IMR-90 (cell line): ENCODE measurements at regions not wholly inside any gene's neighbourhood (a gene's known extent, or its start where the extent isn't known, plus 50 kb on each side); places are given as distances from the start of the nearest gene placed in this dataset.

Experiments used
- ATAC-seq: fragments of 200-7000 bp; cut with Tn5 transposase; 2 replicates; pipeline ENCODE4 v1.9.1; 2020; ENCODE audit warnings: low read depth, mild to moderate bottlenecking, moderate library complexity
- BruUV-seq: library from RNA; stranded (reverse); fragments of 400-500 nt; replicated peaks from 2 replicates; lab custom pipeline; 2021; lab: Mats Ljungman, UMichigan
- CTCF ChIA-PET: fragments of 300-600 bp; formaldehyde crosslinking; extraction: SDS; loops from one replicate; lab custom pipeline; 2021; ENCODE audit warnings: antibody characterized with exemption; lab: Yijun Ruan, JAX
- POLR2A ChIA-PET: fragments of 300-600 bp; sonication (Branson Sonifier 250); formaldehyde crosslinking; loops from one replicate; lab custom pipeline; 2022; ENCODE audit warnings: antibody characterized with exemption; ENCODE audit not compliant: unreplicated experiment; lab: Charles Lee
- DNase-seq: peaks from one replicate; pipeline ENCODE4 v3.0.0; 2013
- H2AFZ ChIP-seq: replicated peaks from 2 replicates; pipeline ENCODE3; 2013; ENCODE audit warnings: low read length, mild to moderate bottlenecking; ENCODE audit not compliant: poor library complexity
- H2AK5ac ChIP-seq: 2 replicates; pipeline ENCODE4 v1.6.1; 2013; ENCODE audit warnings: low read depth, low read length, inconsistent platforms
- H2AK9ac ChIP-seq: replicated peaks from 2 replicates; pipeline ENCODE3; 2013; ENCODE audit warnings: mild to moderate bottlenecking, low read depth, low read length, moderate library complexity; ENCODE audit not compliant: poor library complexity
- H2BK120ac ChIP-seq: 2 replicates; pipeline ENCODE4 v1.6.1; 2013; ENCODE audit warnings: low read depth, low read length, inconsistent platforms
- H2BK15ac ChIP-seq: 3 replicates; pipeline ENCODE4 v1.6.1; 2013; ENCODE audit warnings: low read depth, low read length, inconsistent platforms
- H2BK20ac ChIP-seq: 2 replicates; pipeline ENCODE4 v1.6.1; 2013; ENCODE audit warnings: low read depth, mild to moderate bottlenecking, inconsistent platforms, low read length, moderate library complexity
- H2BK5ac ChIP-seq: 2 replicates; pipeline ENCODE4 v1.6.1; 2013; ENCODE audit warnings: mild to moderate bottlenecking, low read depth, low read length, inconsistent platforms; ENCODE audit not compliant: poor library complexity, severe bottlenecking
- H3K14ac ChIP-seq: replicated peaks from 2 replicates; pipeline ENCODE4 v1.6.1; 2013; ENCODE audit warnings: low read depth, low read length, inconsistent platforms
- H3K18ac ChIP-seq: 2 replicates; pipeline ENCODE4 v1.6.1; 2013; ENCODE audit warnings: low read depth, low read length, control low read depth
- H3K23ac ChIP-seq: 2 replicates; pipeline ENCODE4 v1.6.1; 2013; ENCODE audit warnings: low read depth, low read length, inconsistent platforms
- H3K27ac ChIP-seq: 2 replicates; pipeline ENCODE4 v1.5.1; 2013; ENCODE audit warnings: mild to moderate bottlenecking, control low read depth, low read length; ENCODE audit not compliant: insufficient read depth
- H3K27me3 ChIP-seq: 2 replicates; pipeline ENCODE4 v1.6.1; 2013; ENCODE audit warnings: low read length; ENCODE audit not compliant: control insufficient read depth, insufficient read depth
- H3K36me3 ChIP-seq: 2 replicates; pipeline ENCODE4 v1.6.1; 2013; ENCODE audit warnings: low read length, mixed read lengths; ENCODE audit not compliant: control insufficient read depth, insufficient read depth
- H3K4ac ChIP-seq: 2 replicates; pipeline ENCODE4 v1.6.1; 2013; ENCODE audit warnings: low read depth, low read length, inconsistent platforms
- H3K4me1 ChIP-seq: 2 replicates; pipeline ENCODE4 v1.6.1; 2013; ENCODE audit warnings: low read length, mixed read lengths; ENCODE audit not compliant: control insufficient read depth, insufficient read depth
- H3K4me2 ChIP-seq: 2 replicates; pipeline ENCODE4 v1.6.1; 2013; ENCODE audit warnings: low read depth, mild to moderate bottlenecking, control low read depth, low read length, moderate library complexity
- H3K4me3 ChIP-seq: 2 replicates; pipeline ENCODE4 v1.5.1; 2013; ENCODE audit warnings: low read depth, mild to moderate bottlenecking, control low read depth, low read length, moderate library complexity; ENCODE audit not compliant: insufficient read depth
- H3K56ac ChIP-seq: 2 replicates; pipeline ENCODE4 v1.6.1; 2013; ENCODE audit warnings: low read length, inconsistent platforms; ENCODE audit not compliant: insufficient read depth; ENCODE audit errors: extremely low read depth
- H3K79me1 ChIP-seq, 2 experiments: 2 replicates each; pipeline ENCODE4 v1.6.1; 2013; ENCODE audit warnings: low read length in 2 of 2, inconsistent platforms in 1 of 2, low read depth in 1 of 2
- H3K9ac ChIP-seq: 2 replicates; pipeline ENCODE4 v1.6.1; 2013; ENCODE audit warnings: low read depth, low read length, control low read depth
- H3K9me1 ChIP-seq: 2 replicates; pipeline ENCODE4 v1.6.1; 2013; ENCODE audit warnings: low read length, inconsistent platforms; ENCODE audit not compliant: insufficient read depth
- H3K9me3 ChIP-seq: 2 replicates; pipeline ENCODE4 v1.6.1; 2013; ENCODE audit warnings: low read length; ENCODE audit not compliant: control insufficient read depth, insufficient read depth
- H4K20me1 ChIP-seq: 2 replicates; pipeline ENCODE4 v1.6.1; 2013; ENCODE audit warnings: low read length, inconsistent platforms; ENCODE audit not compliant: insufficient read depth
- H4K5ac ChIP-seq: 2 replicates; pipeline ENCODE4 v1.6.1; 2013; ENCODE audit warnings: mild to moderate bottlenecking, low read depth, low read length, control low read depth
- H4K8ac ChIP-seq, 2 experiments: 2 replicates each; pipeline ENCODE4 v1.6.1; 2013; ENCODE audit warnings: low read depth in 2 of 2, low read length in 2 of 2, control low read depth in 1 of 2, inconsistent platforms in 1 of 2
- H4K91ac ChIP-seq: 2 replicates; pipeline ENCODE4 v1.6.1; 2013; ENCODE audit warnings: low read depth, low read length, inconsistent platforms; ENCODE audit not compliant: insufficient read depth
- CEBPB ChIP-seq: IDR thresholded peaks from 2 replicates; pipeline ENCODE4 v1.6.1; 2012; ENCODE audit warnings: low read depth, low read length, improper control_type of control experiment
- CHD1 ChIP-seq: IDR thresholded peaks from 2 replicates; pipeline ENCODE4 v1.6.1; 2012; ENCODE audit warnings: low read depth, low read length, improper control_type of control experiment
- ELK1 ChIP-seq: fragments of 150-350 bp; IDR thresholded peaks from 2 replicates; pipeline ENCODE4 v1.6.1; 2016; ENCODE audit warnings: low read depth, mild to moderate bottlenecking, low read length, moderate library complexity, borderline replicate concordance
- FOS ChIP-seq: fragments of 150-350 bp; IDR thresholded peaks from 2 replicates; pipeline ENCODE4 v1.6.1; 2016; ENCODE audit warnings: low read depth, low read length
- MAFK ChIP-seq: IDR thresholded peaks from 2 replicates; pipeline ENCODE4 v1.6.1; 2012; ENCODE audit warnings: low read depth, low read length, improper control_type of control experiment
- MAZ ChIP-seq: IDR thresholded peaks from 2 replicates; pipeline ENCODE4 v1.6.1; 2012; ENCODE audit warnings: low read depth, mild to moderate bottlenecking, low read length, improper control_type of control experiment, moderate library complexity, borderline replicate concordance
- MXI1 ChIP-seq: IDR thresholded peaks from 2 replicates; pipeline ENCODE4 v1.6.1; 2012; ENCODE audit warnings: low read depth, mild to moderate bottlenecking, low read length, moderate library complexity, borderline replicate concordance
- NFE2L2 ChIP-seq: fragments of 150-350 bp; IDR thresholded peaks from 2 replicates; pipeline ENCODE4 v1.6.1; 2016; ENCODE audit warnings: low read depth, mild to moderate bottlenecking, low read length
- POLR2A ChIP-seq: IDR thresholded peaks from 2 replicates; pipeline ENCODE4 v1.6.1; 2012; ENCODE audit warnings: mild to moderate bottlenecking, low read depth, low read length
- RAD21 ChIP-seq: IDR thresholded peaks from 2 replicates; pipeline ENCODE4 v1.6.1; 2012; ENCODE audit warnings: low read length, improper control_type of control experiment
- SMC3 ChIP-seq: fragments of 150-350 bp; IDR thresholded peaks from 2 replicates; pipeline ENCODE4 v1.6.1; 2016; ENCODE audit warnings: low read depth, mild to moderate bottlenecking, antibody characterized with exemption, low read length, moderate library complexity
- USF2 ChIP-seq: fragments of 150-350 bp; IDR thresholded peaks from 2 replicates; pipeline ENCODE4 v1.6.1; 2017; ENCODE audit warnings: mild to moderate bottlenecking, antibody characterized with exemption, low read length, low read depth
- WGBS, 2 experiments: methylation state at CpG; one replicate each; pipeline versions ENCODE4 v1.1.5 to v1.1.7; 2013; ENCODE audit warnings: missing lambda C conversion rate in 2 of 2; ENCODE audit not compliant: insufficient read length in 1 of 2; ENCODE audit errors: extremely low coverage in 2 of 2; 5-methylcytosine and 5-hydroxymethylcytosine counted together
- dilution Hi-C: fragments of 300-500 bp; cut with HindIII; formaldehyde crosslinking; loops from one replicate; pipeline ENCODE4 v1.14.3; 2018; ENCODE audit warnings: low sequenced_read_pairs; ENCODE audit not compliant: unreplicated experiment
- in situ Hi-C: fragments of 300-500 bp; cut with MboI; formaldehyde crosslinking; loops from 3 replicates; pipeline ENCODE4 v1.14.3; 2019; ENCODE audit warnings: low sequenced_read_pairs, inconsistent platforms, mixed read lengths
- intact Hi-C: fragments of 100-400 bp; cut with micrococcal nuclease; formaldehyde crosslinking; loops from 2 replicates; pipeline ENCODE4 v1.10.0; 2022
- TF ChIP-seq, protein P1 (sequence below): conservative IDR thresholded peaks from 2 replicates; pipeline ENCODE4 v1.5.1; 2012; ENCODE audit warnings: mild to moderate bottlenecking, low read depth, low read length, improper control_type of control experiment

GRCh38 chr11:92595052-92595451 lies 370.4 kb downstream of the FAT3 start:
- no TSS peak for BruUV-seq
- no peak for TF ChIP-seq RAD21
- no peak for TF ChIP-seq MXI1
- TF ChIP-seq, protein P1, sequence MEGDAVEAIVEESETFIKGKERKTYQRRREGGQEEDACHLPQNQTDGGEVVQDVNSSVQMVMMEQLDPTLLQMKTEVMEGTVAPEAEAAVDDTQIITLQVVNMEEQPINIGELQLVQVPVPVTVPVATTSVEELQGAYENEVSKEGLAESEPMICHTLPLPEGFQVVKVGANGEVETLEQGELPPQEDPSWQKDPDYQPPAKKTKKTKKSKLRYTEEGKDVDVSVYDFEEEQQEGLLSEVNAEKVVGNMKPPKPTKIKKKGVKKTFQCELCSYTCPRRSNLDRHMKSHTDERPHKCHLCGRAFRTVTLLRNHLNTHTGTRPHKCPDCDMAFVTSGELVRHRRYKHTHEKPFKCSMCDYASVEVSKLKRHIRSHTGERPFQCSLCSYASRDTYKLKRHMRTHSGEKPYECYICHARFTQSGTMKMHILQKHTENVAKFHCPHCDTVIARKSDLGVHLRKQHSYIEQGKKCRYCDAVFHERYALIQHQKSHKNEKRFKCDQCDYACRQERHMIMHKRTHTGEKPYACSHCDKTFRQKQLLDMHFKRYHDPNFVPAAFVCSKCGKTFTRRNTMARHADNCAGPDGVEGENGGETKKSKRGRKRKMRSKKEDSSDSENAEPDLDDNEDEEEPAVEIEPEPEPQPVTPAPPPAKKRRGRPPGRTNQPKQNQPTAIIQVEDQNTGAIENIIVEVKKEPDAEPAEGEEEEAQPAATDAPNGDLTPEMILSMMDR, result no peak
- TF ChIP-seq CEBPB, result no peak
- TF ChIP-seq SMC3, result no peak
- no peak for TF ChIP-seq FOS
- no peak for TF ChIP-seq CHD1
- no peak for TF ChIP-seq NFE2L2
- TF ChIP-seq USF2, result no peak
- no peak for TF ChIP-seq POLR2A
- no peak for TF ChIP-seq MAFK
- TF ChIP-seq ELK1, result no peak
- no peak for TF ChIP-seq MAZ

More at GRCh38 chr11:92595052-92595451, 370.4 kb downstream of the FAT3 start:
- H2BK15ac ChIP-seq, result no peak overlapping the region
- no CpG with 5 or more reads among the region's 1 CpG for WGBS, 2 experiments
- no peak overlapping the region for H3K27ac ChIP-seq
- no peak overlapping the region for H3K4me2 ChIP-seq
- H3K36me3 ChIP-seq, result no peaks in the 10 kb centered on the region
- H2AK5ac ChIP-seq, result no peak overlapping the region
- ATAC-seq (no peak), DNase-seq (no peak)
- no peak overlapping the region for H3K9ac ChIP-seq
- intact Hi-C loops, result no loop called here
- in situ Hi-C loops, result no loop called here
- H2AK9ac ChIP-seq, result no peak overlapping the region
- no peaks in the 10 kb centered on the region for H3K79me1 ChIP-seq
- no peak overlapping the region for H3K14ac ChIP-seq
- no peak overlapping the region for H4K5ac ChIP-seq
- H2BK5ac ChIP-seq, result no peak overlapping the region
- CTCF ChIA-PET, result no interaction called here
- H3K4me1 ChIP-seq, result no peaks in the 10 kb centered on the region
- H3K27me3 ChIP-seq, result no peaks in the 10 kb centered on the region
- H2BK20ac ChIP-seq, result no peak overlapping the region
- no peak overlapping the region for H3K18ac ChIP-seq
- H3K56ac ChIP-seq, result no peak overlapping the region
- H3K9me1 ChIP-seq, result no peaks in the 10 kb centered on the region
- dilution Hi-C loops, result no loop called here
- H3K23ac ChIP-seq, result no peak overlapping the region
- H4K20me1 ChIP-seq, result no peaks in the 10 kb centered on the region
- H3K4ac ChIP-seq, result no peak overlapping the region
- POLR2A ChIA-PET, result no interaction called here
- H2BK120ac ChIP-seq, result no peak overlapping the region
- H4K91ac ChIP-seq, result no peak overlapping the region
- no peak overlapping the region for H3K4me3 ChIP-seq
- H4K8ac ChIP-seq, result no peak overlapping the region
- H2AFZ ChIP-seq, result no peak overlapping the region
- H3K9me3 ChIP-seq, result no peaks in the 10 kb centered on the region
